H1 (cell line): ENCODE measurements at regions not wholly inside any gene's neighbourhood (a gene's known extent, or its start where the extent isn't known, plus 50 kb on each side); places are given as distances from the start of the nearest gene placed in this dataset.

Experiments used
- CTCF ChIA-PET: fragments of 300-600 bp; sonication (Branson Sonifier 250); formaldehyde crosslinking; loops from one replicate; lab custom pipeline; 2021; ENCODE audit not compliant: partially characterized antibody; lab: Charles Lee
- POLR2A ChIA-PET: fragments of 300-600 bp; sonication (Branson Sonifier 250); formaldehyde crosslinking; loops from one replicate; lab custom pipeline; 2021; ENCODE audit warnings: inconsistent platforms; ENCODE audit not compliant: partially characterized antibody; lab: Charles Lee
- DNase-seq, 2 experiments: peaks; one replicate each; pipeline versions ENCODE4 v3.0.0 to v3.0.0-alpha.2; 2010 to 2022; ENCODE audit warnings: low spot score in 2 of 2, low read depth in 1 of 2, mixed read lengths in 1 of 2
- FAIRE-seq: peaks from 2 replicates; lab custom pipeline; 2011; peaks lifted over from hg19 to GRCh38; lab: Jason Lieb, UNC
- H2AFZ ChIP-seq: 2 replicates; pipeline ENCODE4 v1.8.1; 2012; ENCODE audit warnings: low read length, inconsistent platforms
- H2AK5ac ChIP-seq: 2 replicates; pipeline ENCODE4 v1.6.1; 2013; ENCODE audit warnings: low read depth, low read length
- H2BK120ac ChIP-seq: replicated peaks from 2 replicates; pipeline ENCODE3; 2013; ENCODE audit warnings: low read depth, low read length, inconsistent platforms
- H2BK12ac ChIP-seq: 2 replicates; pipeline ENCODE4 v1.6.1; 2013; ENCODE audit warnings: low read depth, low read length
- H2BK15ac ChIP-seq: 2 replicates; pipeline ENCODE4 v1.6.1; 2013; ENCODE audit warnings: low read length
- H2BK20ac ChIP-seq: 2 replicates; pipeline ENCODE4 v1.6.1; 2013; ENCODE audit warnings: low read length
- H2BK5ac ChIP-seq: 2 replicates; pipeline ENCODE4 v1.6.1; 2013; ENCODE audit warnings: low read depth, low read length
- H3K14ac ChIP-seq: 2 replicates; pipeline ENCODE4 v1.6.1; 2013; ENCODE audit warnings: inconsistent platforms; ENCODE audit not compliant: insufficient read length
- H3K18ac ChIP-seq: 2 replicates; pipeline ENCODE4 v1.6.1; 2013; ENCODE audit warnings: low read length; ENCODE audit errors: extremely low read depth
- H3K23ac ChIP-seq: 2 replicates; pipeline ENCODE4 v1.6.1; 2013; ENCODE audit warnings: inconsistent platforms; ENCODE audit not compliant: insufficient read length
- H3K23me2 ChIP-seq: 2 replicates; pipeline ENCODE4 v1.6.1; 2013; ENCODE audit warnings: low read depth, low read length
- H3K27ac ChIP-seq: 2 replicates; pipeline ENCODE4 v1.6.1; 2011; ENCODE audit warnings: low read depth, low read length, inconsistent platforms
- H3K27me3 ChIP-seq, 4 experiments: replicated peaks in 1 of 4; 1 replicate in 1 of 4; 2 replicates in 3 of 4; pipeline versions ENCODE4 v1.6.1 to v1.8.1; 2011 to 2013; ENCODE audit warnings: low read length in 3 of 4, mild to moderate bottlenecking in 3 of 4, inconsistent platforms in 2 of 4, mixed read lengths in 2 of 4, moderate library complexity in 1 of 4; ENCODE audit not compliant: control insufficient read depth in 3 of 4, insufficient read depth in 3 of 4; ENCODE audit errors: extremely low read depth in 1 of 4
- H3K36me3 ChIP-seq, 4 experiments: 2 replicates each; pipeline versions ENCODE4 v1.6.1 to v1.8.1; 2011 to 2013; ENCODE audit warnings: mild to moderate bottlenecking in 4 of 4, low read length in 3 of 4, moderate library complexity in 2 of 4, control low read depth in 1 of 4, inconsistent platforms in 1 of 4; ENCODE audit not compliant: insufficient read depth in 4 of 4, control insufficient read depth in 2 of 4
- H3K4ac ChIP-seq: replicated peaks from 2 replicates; pipeline ENCODE3; 2013; ENCODE audit warnings: low read length, low read depth, mixed read lengths, inconsistent platforms; ENCODE audit not compliant: insufficient read length
- H3K4me1 ChIP-seq, 4 experiments: replicated peaks in 1 of 4; 1 replicate in 1 of 4; 2 replicates in 3 of 4; pipeline versions ENCODE4 v1.6.1 to v1.8.1; 2011 to 2013; ENCODE audit warnings: low read length in 3 of 4, inconsistent platforms in 2 of 4, mixed read lengths in 1 of 4; ENCODE audit not compliant: insufficient read depth in 4 of 4, control insufficient read depth in 3 of 4
- H3K4me2 ChIP-seq, 2 experiments: 2 replicates each; pipeline versions ENCODE4 v1.6.1 to v1.8.1; 2011 to 2013; ENCODE audit warnings: low read depth in 2 of 2, low read length in 2 of 2, control low read depth in 1 of 2, inconsistent platforms in 1 of 2, mild to moderate bottlenecking in 1 of 2; ENCODE audit not compliant: insufficient read depth in 1 of 2
- H3K4me3 ChIP-seq, 4 experiments: fragments of 200-600, 300-600 bp in 1 of 4; sonication (generic), shearing (Covaris generic), sonication (Bioruptor Twin) in 1 of 4; 2 replicates each; pipeline versions ENCODE4 v1.5.1 to v1.8.1; 2011 to 2016; ENCODE audit warnings: low read length in 4 of 4, low read depth in 3 of 4, control low read depth in 2 of 4, inconsistent platforms in 2 of 4, mild to moderate bottlenecking in 2 of 4, mixed read lengths in 1 of 4, moderate library complexity in 1 of 4; ENCODE audit not compliant: insufficient read depth in 2 of 4; ENCODE audit errors: extremely low read depth in 1 of 4
- H3K56ac ChIP-seq: replicated peaks from 2 replicates; pipeline ENCODE3; 2013; ENCODE audit warnings: low read depth, mild to moderate bottlenecking, mixed read lengths, low read length, inconsistent platforms; ENCODE audit not compliant: insufficient read length
- H3K79me1 ChIP-seq: 2 replicates; pipeline ENCODE4 v1.6.1; 2013; ENCODE audit warnings: low read depth, low read length, control low read depth
- H3K79me2 ChIP-seq, 2 experiments: 2 replicates each; pipeline versions ENCODE4 v1.6.1 to v1.8.1; 2012 to 2013; ENCODE audit warnings: low read length in 2 of 2, mild to moderate bottlenecking in 2 of 2, inconsistent platforms in 1 of 2; ENCODE audit not compliant: insufficient read depth in 2 of 2, control insufficient read depth in 1 of 2
- H3K9ac ChIP-seq, 4 experiments: replicated peaks in 1 of 4; 1 replicate in 1 of 4; 2 replicates in 3 of 4; pipeline versions ENCODE4 v1.6.1 to v1.8.1; 2011 to 2013; ENCODE audit warnings: low read depth in 3 of 4, low read length in 3 of 4, control low read depth in 2 of 4, mild to moderate bottlenecking in 2 of 4, moderate library complexity in 2 of 4, inconsistent platforms in 1 of 4; ENCODE audit errors: extremely low read depth in 1 of 4
- H3K9me3 ChIP-seq, 2 experiments: 2 replicates each; pipeline versions ENCODE4 v1.6.1 to v1.8.1; 2012 to 2013; ENCODE audit warnings: mild to moderate bottlenecking in 2 of 2, moderate library complexity in 2 of 2, control low read depth in 1 of 2, inconsistent platforms in 1 of 2, low read depth in 1 of 2, low read length in 1 of 2, mixed read lengths in 1 of 2; ENCODE audit not compliant: insufficient read depth in 2 of 2
- H4K20me1 ChIP-seq, 2 experiments: replicated peaks in 1 of 2; 2 replicates each; pipeline versions ENCODE3 to v1.8.1; 2011 to 2013; ENCODE audit warnings: inconsistent platforms in 2 of 2, low read length in 2 of 2, mild to moderate bottlenecking in 1 of 2; ENCODE audit not compliant: insufficient read depth in 2 of 2, control insufficient read depth in 1 of 2
- H4K5ac ChIP-seq: 2 replicates; pipeline ENCODE4 v1.6.1; 2013; ENCODE audit warnings: low read length, low read depth, mixed read lengths, inconsistent platforms; ENCODE audit not compliant: insufficient read length
- H4K8ac ChIP-seq: 2 replicates; pipeline ENCODE4 v1.8.0; 2013; ENCODE audit warnings: mild to moderate bottlenecking, moderate library complexity, low read length, inconsistent platforms; ENCODE audit not compliant: insufficient read depth; ENCODE audit errors: extremely low read depth
- H4K91ac ChIP-seq: replicated peaks from 2 replicates; pipeline ENCODE3; 2013; ENCODE audit warnings: low read length, mixed read lengths, inconsistent platforms; ENCODE audit not compliant: insufficient read length
- ASH2L ChIP-seq: fragments of 200-600, 300-600 bp; sonication (generic); IDR thresholded peaks from one replicate; pipeline ENCODE4 v1.7.1; 2017; ENCODE audit warnings: low read length
- E2F6 ChIP-seq: IDR thresholded peaks from 2 replicates; pipeline ENCODE4 v1.6.1; 2012; ENCODE audit warnings: inconsistent platforms
- POLR2A ChIP-seq, 2 experiments: IDR thresholded peaks; 1 replicate in 1 of 2; 2 replicates in 1 of 2; pipeline ENCODE4 v1.6.1; 2011; ENCODE audit warnings: low read depth in 2 of 2, low read length in 2 of 2, mild to moderate bottlenecking in 2 of 2; ENCODE audit errors: control extremely low read depth in 1 of 2
- POU5F1 ChIP-seq: IDR thresholded peaks from 2 replicates; pipeline ENCODE4 v1.6.1; 2011; ENCODE audit warnings: low read depth, mild to moderate bottlenecking, low read length, moderate library complexity
- RXRA ChIP-seq: IDR thresholded peaks from 2 replicates; pipeline ENCODE4 v1.6.1; 2011; ENCODE audit warnings: low read depth, mild to moderate bottlenecking, low read length, moderate library complexity; ENCODE audit not compliant: insufficient read depth
- SIN3A ChIP-seq, 2 experiments: IDR thresholded peaks in 1 of 2; conservative IDR thresholded peaks in 1 of 2; 2 replicates each; pipeline ENCODE4 v1.6.1; 2011 to 2012; ENCODE audit warnings: low read length in 2 of 2, improper control_type of control experiment in 1 of 2, low read depth in 1 of 2, mild to moderate bottlenecking in 1 of 2
- WGBS, 2 experiments: shearing (Covaris generic) in 1 of 2; methylation state at CpG; one replicate each; pipeline versions ENCODE4 v1.1.6 to v1.1.7; 2013 to 2015; ENCODE audit warnings: low lambda C conversion rate in 2 of 2, mixed read lengths in 2 of 2, inconsistent platforms in 1 of 2, low coverage in 1 of 2, missing lambda C conversion rate in 1 of 2; ENCODE audit not compliant: insufficient replicate concordance in 2 of 2, insufficient coverage in 1 of 2, insufficient read length in 1 of 2; ENCODE audit errors: extremely low coverage in 1 of 2, missing lambda C conversion rate in 1 of 2; 5-methylcytosine and 5-hydroxymethylcytosine counted together
- TF ChIP-seq, protein P1 (sequence below): IDR thresholded peaks from 2 replicates; pipeline ENCODE4 v1.6.1; 2012; ENCODE audit warnings: low read length, inconsistent platforms
- TF ChIP-seq, protein P2 (sequence below), 3 experiments: IDR thresholded peaks; 1 replicate in 2 of 3; 2 replicates in 1 of 3; pipeline versions ENCODE4 v1.5.1 to v1.6.1; 2011; ENCODE audit warnings: low read length in 3 of 3, mild to moderate bottlenecking in 3 of 3, inconsistent platforms in 2 of 3, low read depth in 1 of 3, moderate library complexity in 1 of 3; ENCODE audit not compliant: insufficient read depth in 1 of 3; ENCODE audit errors: control extremely low read depth in 1 of 3

- no peak overlapping the region for H3K4ac ChIP-seq
- TF ChIP-seq, protein P1, sequence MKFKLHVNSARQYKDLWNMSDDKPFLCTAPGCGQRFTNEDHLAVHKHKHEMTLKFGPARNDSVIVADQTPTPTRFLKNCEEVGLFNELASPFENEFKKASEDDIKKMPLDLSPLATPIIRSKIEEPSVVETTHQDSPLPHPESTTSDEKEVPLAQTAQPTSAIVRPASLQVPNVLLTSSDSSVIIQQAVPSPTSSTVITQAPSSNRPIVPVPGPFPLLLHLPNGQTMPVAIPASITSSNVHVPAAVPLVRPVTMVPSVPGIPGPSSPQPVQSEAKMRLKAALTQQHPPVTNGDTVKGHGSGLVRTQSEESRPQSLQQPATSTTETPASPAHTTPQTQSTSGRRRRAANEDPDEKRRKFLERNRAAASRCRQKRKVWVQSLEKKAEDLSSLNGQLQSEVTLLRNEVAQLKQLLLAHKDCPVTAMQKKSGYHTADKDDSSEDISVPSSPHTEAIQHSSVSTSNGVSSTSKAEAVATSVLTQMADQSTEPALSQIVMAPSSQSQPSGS = no peak
- TF ChIP-seq, protein P2, sequence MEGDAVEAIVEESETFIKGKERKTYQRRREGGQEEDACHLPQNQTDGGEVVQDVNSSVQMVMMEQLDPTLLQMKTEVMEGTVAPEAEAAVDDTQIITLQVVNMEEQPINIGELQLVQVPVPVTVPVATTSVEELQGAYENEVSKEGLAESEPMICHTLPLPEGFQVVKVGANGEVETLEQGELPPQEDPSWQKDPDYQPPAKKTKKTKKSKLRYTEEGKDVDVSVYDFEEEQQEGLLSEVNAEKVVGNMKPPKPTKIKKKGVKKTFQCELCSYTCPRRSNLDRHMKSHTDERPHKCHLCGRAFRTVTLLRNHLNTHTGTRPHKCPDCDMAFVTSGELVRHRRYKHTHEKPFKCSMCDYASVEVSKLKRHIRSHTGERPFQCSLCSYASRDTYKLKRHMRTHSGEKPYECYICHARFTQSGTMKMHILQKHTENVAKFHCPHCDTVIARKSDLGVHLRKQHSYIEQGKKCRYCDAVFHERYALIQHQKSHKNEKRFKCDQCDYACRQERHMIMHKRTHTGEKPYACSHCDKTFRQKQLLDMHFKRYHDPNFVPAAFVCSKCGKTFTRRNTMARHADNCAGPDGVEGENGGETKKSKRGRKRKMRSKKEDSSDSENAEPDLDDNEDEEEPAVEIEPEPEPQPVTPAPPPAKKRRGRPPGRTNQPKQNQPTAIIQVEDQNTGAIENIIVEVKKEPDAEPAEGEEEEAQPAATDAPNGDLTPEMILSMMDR (IDR thresholded peaks at IDR 0.05; ENCODE audit: control extremely low read depth in 1 of 3, insufficient read depth in 1 of 3, low read depth in 1 of 3, low read length in 3 of 3) = no peak
- no peak for TF ChIP-seq E2F6
- TF ChIP-seq POLR2A (IDR thresholded peaks at IDR 0.05; ENCODE audit: control extremely low read depth in 1 of 2, low read depth in 2 of 2, low read length in 2 of 2) = no peak
- TF ChIP-seq RXRA = no peak
- TF ChIP-seq SIN3A (conservative IDR thresholded peaks at IDR 0.05 in 1 of 2, IDR thresholded peaks at IDR 0.05 in 1 of 2; ENCODE audit: low read depth in 1 of 2, low read length in 2 of 2) = no peak
- TF ChIP-seq POU5F1 = no peak
- TF ChIP-seq ASH2L = no peak
Observed at GRCh38 chr5:111667128-111667736, 89.8 kb downstream of the NREP start.

More at GRCh38 chr5:111667128-111667736, 89.8 kb downstream of the NREP start:
- no peak for FAIRE-seq
- no peak overlapping the region for H3K56ac ChIP-seq
- no peak overlapping the region for H4K5ac ChIP-seq
- no peaks in the 10 kb centered on the region for H3K23me2 ChIP-seq
- H3K9me3 ChIP-seq = no peaks in the 10 kb centered on the region
- no peak overlapping the region for H2BK20ac ChIP-seq
- no peak overlapping the region for H4K8ac ChIP-seq
- H4K20me1 ChIP-seq = no peaks in the 10 kb centered on the region
- H3K14ac ChIP-seq = no peak overlapping the region
- H2BK15ac ChIP-seq = no peak overlapping the region
- ChIA-PET CTCF (interaction anchor here (0.6 to 2.2 kb wide), 4 partner anchors 31 to 493 kb away, joined by 3 to 6 read pairs (median 4); no protein-coding TSS in a partner anchor), POLR2A (no interaction called here)
- no peak for DNase-seq
- H2BK12ac ChIP-seq = no peak overlapping the region
- H3K27me3 ChIP-seq = no peaks in the 10 kb centered on the region
- 91% methylated on average over 2 of the region's 2 CpGs; no CpG with 5 or more reads in 1 of the 2 experiments for WGBS, 2 experiments
- H3K79me2 ChIP-seq = no peaks in the 10 kb centered on the region
- no peak overlapping the region for H3K23ac ChIP-seq
- H2BK120ac ChIP-seq = no peak overlapping the region
- H2AFZ ChIP-seq = no peak overlapping the region
- H4K91ac ChIP-seq = no peak overlapping the region
- H3K4me2 ChIP-seq = no peak overlapping the region
- H2AK5ac ChIP-seq = 0 out of 2 replicates have a peak overlapping the region, but pooled peaks have one; percentile 53
- H3K18ac ChIP-seq = no peak overlapping the region
- no peak overlapping the region for H3K4me3 ChIP-seq
- H2BK5ac ChIP-seq = no peak overlapping the region
- no peaks in the 10 kb centered on the region for H3K4me1 ChIP-seq
- H3K27ac ChIP-seq = no peak overlapping the region
- H3K9ac ChIP-seq = no peak overlapping the region
- no peaks in the 10 kb centered on the region for H3K79me1 ChIP-seq
- no peaks in the 10 kb centered on the region for H3K36me3 ChIP-seq
